ENCODE measurements at regions not wholly inside any gene's neighbourhood (a gene's known extent, or its start where the extent isn't known, plus 50 kb on each side); places are given as distances from the start of the nearest gene placed in this dataset.

GRCh38 chr11:10930972-10931760, 73.3 kb upstream of the ZBED5 start:
- no peak for TF ChIP-seq CTCF (IDR thresholded peaks at IDR 0.05)
- no peak for TF ChIP-seq EZH2phosphoT487 (IDR thresholded peaks at IDR 0.05)
